Stimulated activated CD8-positive, alpha-beta memory T cell treated with anti-CD3 and anti-CD28 coated beads, Interleukin-7, amount 100 ng/mL, for 24 hours (primary cell): ENCODE measurements at regions not wholly inside any gene's neighbourhood (a gene's known extent, or its start where the extent isn't known, plus 50 kb on each side); places are given as distances from the start of the nearest gene placed in this dataset.

Experiments
- DNase-seq: peaks from one replicate; pipeline ENCODE4 v3.0.0-alpha.2; 2020; ENCODE audit warnings: low read depth

GRCh38 chr12:4134448-4135263, 138.9 kb upstream of the CCND2 start:
- DNase-seq = no peak

DNA sequence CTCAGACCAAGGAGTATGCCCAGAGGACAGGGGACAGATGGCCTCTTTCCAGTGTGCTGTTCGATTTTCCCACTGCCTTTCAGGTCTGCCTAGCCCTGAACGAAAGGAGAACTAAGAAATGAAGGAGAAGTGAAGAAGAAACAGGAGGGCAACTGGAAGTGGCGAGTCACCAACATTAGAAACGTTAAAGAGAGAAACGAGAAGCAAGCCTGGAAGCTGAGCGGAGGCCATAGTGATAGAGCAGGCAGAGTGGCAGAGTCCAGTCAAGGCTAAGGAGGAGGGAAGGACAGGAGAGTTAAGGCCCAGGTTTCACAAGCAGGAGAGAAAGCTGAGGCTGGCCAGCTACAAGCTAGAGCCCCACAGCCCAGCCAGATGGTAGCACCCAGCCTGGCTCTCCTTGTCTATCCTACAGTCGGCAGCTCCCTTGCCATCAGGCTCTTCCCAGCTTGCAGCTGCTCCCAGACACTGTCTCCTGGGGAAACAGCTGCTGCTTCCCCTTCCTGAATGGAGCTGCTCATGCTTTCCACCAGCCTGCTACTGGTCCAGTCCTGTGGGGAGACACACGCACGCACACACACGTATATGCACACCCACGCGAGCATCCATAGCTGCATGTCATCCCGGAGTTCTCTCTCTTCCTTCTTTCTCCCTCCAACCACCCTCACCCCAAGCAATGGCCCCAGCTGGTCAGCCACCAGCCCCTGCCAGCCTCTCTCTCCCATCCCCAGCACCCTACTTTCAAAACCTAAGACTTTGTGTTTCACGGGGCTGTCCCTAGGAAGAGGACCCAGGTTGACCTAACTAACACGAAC, 139.7 kb upstream of the CCND2 start:
- DNase-seq = no peak

DNA sequence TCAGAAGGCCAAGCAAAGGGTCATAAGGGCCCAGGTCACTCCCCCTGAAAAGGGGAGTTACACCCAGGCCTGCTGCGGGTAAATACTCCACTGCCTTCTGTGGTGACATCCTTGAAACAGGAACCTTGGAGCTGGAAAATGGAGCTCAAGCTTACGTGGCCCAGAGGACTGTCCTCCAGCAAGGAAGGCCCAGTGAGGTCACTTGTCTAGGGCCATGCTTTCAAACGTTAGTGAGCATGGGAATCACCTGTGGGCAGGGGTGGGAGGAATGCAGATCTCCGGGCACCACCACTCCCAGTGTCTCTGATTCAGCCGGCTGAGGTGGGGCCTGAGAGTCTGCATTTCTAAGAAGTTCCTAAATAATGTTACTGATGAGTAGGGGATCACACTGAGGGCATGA, 140.5 kb upstream of the CCND2 start:
- no peak for DNase-seq

- no peak for DNase-seq
Observed at GRCh38 chr12:4121506-4122020, 152.0 kb upstream of the CCND2 start.

DNA sequence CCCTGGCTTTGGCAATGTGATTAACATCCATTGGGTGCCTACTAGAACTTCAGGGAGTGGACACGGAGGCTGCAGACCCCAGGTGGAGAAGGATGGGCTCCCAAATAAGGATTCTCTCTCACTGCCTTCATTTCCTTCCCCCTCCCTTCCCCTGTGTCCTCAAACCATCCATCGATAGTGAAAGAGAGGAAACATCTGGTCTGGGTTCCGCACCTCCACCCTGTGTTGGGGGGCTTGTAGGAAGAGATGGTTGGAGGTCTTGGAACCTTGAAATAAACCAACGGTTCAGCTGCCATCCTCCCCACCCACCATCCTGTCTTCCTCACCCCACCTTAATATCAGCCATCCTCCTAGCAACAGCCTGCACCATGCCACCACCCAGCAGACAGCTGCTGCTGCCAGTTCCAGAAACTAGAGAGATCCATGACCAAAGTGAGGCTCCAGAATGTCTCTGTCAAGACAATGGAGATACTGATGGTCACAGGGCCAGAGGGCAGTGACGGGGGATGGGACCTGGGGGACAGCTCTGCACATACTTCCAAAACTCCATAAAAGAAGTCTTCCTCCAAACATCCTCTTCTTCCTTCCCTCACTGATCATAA, 153.1 kb upstream of the CCND2 start:
- DNase-seq = no peak

GRCh38 chr12:4119157-4119761, 154.3 kb upstream of the CCND2 start:
- DNase-seq = no peak

DNA sequence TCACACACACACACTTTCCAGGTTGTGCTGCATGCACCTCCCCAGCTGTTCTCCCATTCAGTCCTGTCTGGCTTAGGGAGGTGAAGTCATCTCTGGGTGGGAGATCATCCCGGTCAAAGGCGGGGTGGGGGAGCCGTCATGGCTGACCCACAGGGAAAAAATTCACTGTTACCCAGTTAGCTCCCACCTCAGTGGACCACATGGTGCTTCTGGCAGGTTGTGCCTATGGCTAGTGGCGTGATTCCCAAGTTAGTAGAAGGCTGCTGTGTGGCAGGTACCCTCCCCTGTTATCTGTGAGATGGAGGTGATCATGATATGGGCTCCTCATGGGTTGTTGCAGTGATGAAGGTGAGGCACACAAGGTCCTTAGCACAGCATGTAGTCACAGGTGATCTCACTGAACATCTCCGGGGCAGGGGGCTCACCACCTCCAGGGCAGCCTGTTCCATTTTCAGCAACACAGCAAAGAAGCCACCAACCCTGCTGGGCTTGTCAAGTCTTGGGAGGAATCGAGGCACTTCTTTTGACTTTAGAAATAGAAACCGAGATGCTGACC, 154.9 kb upstream of the CCND2 start:
- DNase-seq = no peak

- no peak for DNase-seq
Observed at GRCh38 chr12:4118017-4118510, 155.5 kb upstream of the CCND2 start.

DNA sequence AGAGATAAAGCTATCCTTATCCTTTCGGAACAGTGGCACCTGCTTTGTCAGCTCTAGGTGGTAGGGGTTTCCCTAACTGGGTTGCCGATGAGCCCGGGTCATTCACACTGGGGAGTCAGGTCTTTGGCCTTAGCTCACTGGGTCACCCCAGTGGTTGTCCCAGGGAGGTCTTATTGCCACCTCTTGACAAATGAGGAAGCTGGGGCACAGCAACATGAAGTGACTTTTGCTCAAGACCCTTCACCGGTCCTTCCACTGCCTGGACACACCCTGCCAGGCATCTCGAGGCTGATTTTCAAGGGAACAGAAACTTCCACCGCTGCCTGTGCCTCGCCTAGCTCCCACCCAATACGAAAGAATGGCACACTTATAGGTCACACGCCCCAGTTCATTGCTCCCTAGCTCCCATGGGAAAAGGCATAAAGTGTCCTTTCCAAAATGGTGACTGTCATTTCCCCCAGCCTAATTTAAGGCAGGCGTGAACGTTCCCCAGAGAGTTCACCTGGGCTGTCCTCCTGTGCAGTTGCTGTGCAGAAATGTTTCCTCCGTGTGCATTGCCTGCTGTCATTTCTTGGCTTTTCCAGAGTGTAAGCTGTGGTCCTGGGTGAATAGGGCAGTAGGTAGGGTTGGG, 156.1 kb upstream of the CCND2 start:
- no peak for DNase-seq

DNA sequence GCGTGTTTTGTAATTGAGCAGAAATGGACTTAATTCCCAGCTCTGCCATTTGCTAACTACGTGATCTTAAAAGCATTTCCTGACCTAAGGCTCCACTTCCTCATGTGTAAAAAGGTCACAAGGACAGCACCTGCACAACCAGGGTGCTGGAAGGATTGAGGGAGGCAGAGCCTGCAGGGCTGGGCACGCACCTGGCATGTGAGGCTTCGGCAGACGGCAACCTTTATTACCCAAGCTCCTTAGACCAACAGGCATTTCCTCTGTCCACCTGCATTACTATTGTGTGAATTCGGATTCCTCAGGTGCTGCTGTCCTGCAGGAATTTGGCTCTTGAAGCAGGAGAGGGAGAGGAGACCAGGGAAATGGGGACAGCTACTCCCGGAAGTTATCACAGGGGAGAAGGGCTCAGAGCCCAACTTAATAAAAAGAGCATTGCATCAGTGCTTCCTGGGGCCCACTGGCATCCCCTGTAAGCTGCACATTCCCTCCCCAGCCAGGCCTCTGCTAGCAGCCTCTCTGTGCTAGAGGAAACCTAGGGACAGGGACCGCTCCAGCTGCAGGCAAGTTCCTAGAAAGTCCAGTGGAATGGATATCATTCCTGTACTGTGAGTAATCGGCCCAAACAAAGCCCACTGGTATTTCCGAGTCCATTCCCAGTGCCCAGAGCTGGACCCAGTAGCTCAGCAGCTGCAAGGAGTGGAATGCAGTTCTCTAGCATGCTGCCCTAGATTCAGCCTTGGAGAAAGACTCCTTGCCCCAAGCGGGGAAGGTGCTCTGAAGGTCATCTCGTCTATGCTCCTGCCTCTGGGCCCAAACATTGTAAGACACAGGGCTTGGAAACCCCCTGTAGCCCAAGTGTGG, 157.1 kb upstream of the CCND2 start:
- DNase-seq = no peak

GRCh38 chr12:4115570-4115969, 158.0 kb upstream of the CCND2 start:
- DNase-seq = no peak

DNA sequence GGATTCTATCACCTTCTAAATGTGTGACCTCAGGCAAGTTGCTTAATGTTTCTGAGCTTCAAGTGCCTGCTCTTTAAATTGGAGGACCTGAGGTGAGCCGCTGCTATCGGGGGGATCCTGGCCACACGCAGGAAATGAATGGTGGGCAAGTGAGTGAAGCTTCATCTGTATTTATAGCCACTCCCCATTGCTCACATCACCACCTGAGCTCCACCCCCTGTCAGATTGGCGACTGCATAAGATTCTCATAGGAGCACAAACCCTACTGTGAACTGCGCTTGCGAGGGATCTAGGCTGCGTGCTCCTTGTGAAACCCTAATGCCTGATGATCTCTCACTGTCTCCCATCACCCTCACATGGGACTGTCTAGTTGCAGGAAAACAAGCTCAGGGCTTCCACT, 158.6 kb upstream of the CCND2 start:
- no peak for DNase-seq

GRCh38 chr12:4112734-4113325, 160.7 kb upstream of the CCND2 start:
- no peak for DNase-seq

- DNase-seq = no peak
Observed at GRCh38 chr12:4112290-4112689, 161.3 kb upstream of the CCND2 start.

- DNase-seq = no peak
Observed at GRCh38 chr12:4111010-4111409, 162.6 kb upstream of the CCND2 start.

DNA sequence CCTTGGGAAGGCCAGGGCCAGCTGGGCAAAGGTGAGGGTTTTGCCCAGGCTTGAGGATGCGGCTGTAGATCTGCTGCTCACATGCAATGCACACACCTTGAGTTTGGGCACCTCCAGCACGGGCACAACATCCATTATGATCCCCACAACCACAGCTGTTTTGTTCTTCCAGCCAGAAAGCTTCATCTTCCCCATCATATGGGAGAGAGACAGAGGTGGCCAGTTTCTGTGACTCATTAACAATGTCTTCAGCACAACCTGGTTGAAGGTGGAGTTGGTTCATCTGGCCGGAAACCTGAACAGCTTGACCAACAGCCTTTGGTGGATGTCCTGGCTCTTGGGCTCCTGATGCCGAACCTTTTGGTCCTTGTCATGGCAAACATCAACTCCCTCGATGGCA, 163.7 kb upstream of the CCND2 start:
- no peak for DNase-seq

GRCh38 chr12:4108803-4109345, 164.7 kb upstream of the CCND2 start:
- no peak for DNase-seq

DNA sequence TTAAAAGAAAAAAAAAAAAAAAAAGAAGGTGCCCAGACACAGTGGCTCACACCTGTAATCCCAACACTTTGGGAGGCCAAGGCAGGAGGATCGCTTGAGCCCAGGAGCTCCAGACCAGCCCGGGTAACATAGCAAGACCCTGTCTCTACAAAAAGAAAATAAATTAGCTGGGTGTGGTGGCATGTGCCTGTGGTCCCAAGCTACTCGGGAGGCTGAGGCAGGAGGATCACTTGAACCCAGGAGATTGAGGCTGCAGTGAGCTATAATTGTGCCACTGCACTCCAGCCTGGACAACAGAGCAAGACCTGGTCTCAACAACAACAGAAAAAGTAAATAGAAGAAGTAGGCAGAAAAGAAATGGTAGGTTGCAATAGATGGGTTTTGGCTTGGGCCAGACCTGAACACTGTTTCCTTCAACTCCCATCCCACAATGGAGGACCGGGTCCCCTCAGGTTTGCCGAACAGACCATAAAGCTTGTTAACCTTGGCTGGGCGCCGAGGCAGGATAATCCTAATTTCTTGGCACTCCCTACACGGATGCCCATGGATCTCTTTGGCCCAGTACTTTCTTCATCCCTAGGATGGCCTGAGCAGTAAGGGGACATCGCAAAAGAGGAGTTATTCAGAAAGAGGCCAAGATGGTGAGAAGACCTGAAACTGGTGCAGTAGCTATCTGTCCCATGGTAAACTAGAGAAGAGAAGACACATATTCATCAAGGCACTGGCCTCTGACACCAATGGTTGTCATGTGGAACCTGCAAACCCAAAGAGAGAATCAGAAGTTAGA, 165.5 kb upstream of the CCND2 start:
- DNase-seq = no peak

DNA sequence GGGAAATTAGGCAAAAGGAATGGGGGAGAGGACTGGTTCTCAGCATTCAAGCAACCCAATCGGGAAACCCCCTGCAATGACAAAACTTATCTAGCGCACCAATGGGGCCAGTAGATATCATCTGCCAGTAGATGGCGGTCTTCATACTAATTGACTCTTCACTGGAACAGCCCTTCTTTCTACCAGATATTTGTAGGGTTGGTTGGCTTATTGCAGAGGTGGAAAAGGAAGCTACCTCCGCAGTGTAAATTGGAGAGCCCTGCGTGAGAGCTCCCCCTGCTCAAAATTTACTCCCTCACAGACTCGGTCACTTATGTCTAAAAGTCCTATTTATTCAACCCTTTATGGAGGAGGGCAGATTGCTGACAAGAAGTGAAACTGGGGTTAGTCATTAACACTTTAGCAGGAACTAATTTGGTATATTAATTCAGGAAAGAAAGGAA, 166.1 kb upstream of the CCND2 start:
- peak; percentile 28 for DNase-seq
